Hepatocyte (in vitro differentiated cells): ENCODE measurements at regions not wholly inside any gene's neighbourhood (a gene's known extent, or its start where the extent isn't known, plus 50 kb on each side); places are given as distances from the start of the nearest gene placed in this dataset.

Experiments
- DNase-seq: peaks from one replicate; pipeline ENCODE4 v3.0.0-alpha.2; 2016; ENCODE audit warnings: low spot score
- H2AFZ ChIP-seq: fragments of 200-600 bp; sonication (generic); 2 replicates; pipeline ENCODE4 v1.6.0; 2016; ENCODE audit warnings: antibody characterized with exemption, mild to moderate bottlenecking
- H3K27ac ChIP-seq: fragments of 200-600 bp; sonication (generic); 2 replicates; pipeline ENCODE4 v1.5.1; 2016; ENCODE audit warnings: mild to moderate bottlenecking
- H3K27me3 ChIP-seq: fragments of 200-600 bp; sonication (generic); 2 replicates; pipeline ENCODE4 v1.6.1; 2016
- H3K36me3 ChIP-seq: fragments of 200-600 bp; sonication (generic); replicated peaks from 2 replicates; pipeline ENCODE4 v1.5.1; 2016; ENCODE audit warnings: low read depth; ENCODE audit not compliant: insufficient read depth
- H3K4me1 ChIP-seq: fragments of 200-600 bp; sonication (generic); 2 replicates; pipeline ENCODE4 v1.5.1; 2016; ENCODE audit warnings: mild to moderate bottlenecking, moderate library complexity; ENCODE audit not compliant: insufficient read depth
- H3K4me2 ChIP-seq: fragments of 200-600 bp; sonication (generic); 2 replicates; pipeline ENCODE4 v1.6.0; 2016
- H3K4me3 ChIP-seq: fragments of 200-600 bp; sonication (generic); 2 replicates; pipeline ENCODE4 v1.5.1; 2016; ENCODE audit warnings: mild to moderate bottlenecking
- H3K79me2 ChIP-seq: fragments of 200-600 bp; sonication (generic); 2 replicates; pipeline ENCODE4 v1.6.0; 2017; ENCODE audit warnings: mild to moderate bottlenecking
- H3K9me2 ChIP-seq: fragments of 200-600 bp; sonication (generic); replicated peaks from 2 replicates; pipeline ENCODE4 v1.6.0; 2017; ENCODE audit warnings: mild to moderate bottlenecking; ENCODE audit not compliant: insufficient read depth
- H3K9me3 ChIP-seq: fragments of 200-600 bp; sonication (generic); 2 replicates; pipeline ENCODE4 v1.5.1; 2016; ENCODE audit warnings: low read depth, mild to moderate bottlenecking
- H4K20me1 ChIP-seq: fragments of 200-600 bp; sonication (generic); 2 replicates; pipeline ENCODE4 v1.6.0; 2016; ENCODE audit warnings: mild to moderate bottlenecking; ENCODE audit not compliant: insufficient read depth, poor library complexity, severe bottlenecking
- CTCF ChIP-seq: fragments of 200-600 bp; sonication (generic); IDR thresholded peaks from 2 replicates; pipeline ENCODE4 v1.5.1; 2016; ENCODE audit warnings: antibody characterized with exemption, mild to moderate bottlenecking; ENCODE audit not compliant: poor library complexity
- EZH2 ChIP-seq: fragments of 200-600 bp; sonication (generic); IDR thresholded peaks from 2 replicates; pipeline ENCODE4 v1.6.1; 2016; ENCODE audit warnings: antibody characterized with exemption, mild to moderate bottlenecking, borderline replicate concordance
- EZH2phosphoT487 ChIP-seq: fragments of 200-600 bp; sonication (generic); IDR thresholded peaks from one replicate; pipeline ENCODE4 v1.6.1; 2018; ENCODE audit warnings: antibody characterized with exemption, mild to moderate bottlenecking, low read depth, moderate library complexity; ENCODE audit not compliant: unreplicated experiment, severe bottlenecking
- WGBS: methylation state at CpG from one replicate; pipeline ENCODE4 v1.1.6; 2016; ENCODE audit warnings: low lambda C conversion rate; ENCODE audit errors: missing lambda C conversion rate; 5-methylcytosine and 5-hydroxymethylcytosine counted together

- WGBS: 98% methylated on average over 3 of the region's 3 CpGs
- no peak overlapping the region for H3K4me3 ChIP-seq
- H2AFZ ChIP-seq: no peak overlapping the region
- H3K27ac ChIP-seq: no peak overlapping the region
- TF ChIP-seq EZH2phosphoT487 (no peak), CTCF (no peak), EZH2 (no peak)
- H3K79me2 ChIP-seq: no peaks in the 10 kb centered on the region
- no peak overlapping the region for H3K4me2 ChIP-seq
- no peaks in the 10 kb centered on the region for H3K9me2 ChIP-seq
- H3K4me1 ChIP-seq: no peaks in the 10 kb centered on the region
- H3K9me3 ChIP-seq: no peaks in the 10 kb centered on the region
- H3K27me3 ChIP-seq: no peaks in the 10 kb centered on the region
- no peak for DNase-seq
- no peaks in the 10 kb centered on the region for H4K20me1 ChIP-seq
- no peaks in the 10 kb centered on the region for H3K36me3 ChIP-seq
Measured at GRCh38 chr10:111429288-111430028, 352.6 kb downstream of the ADRA2A start.

- no peaks in the 10 kb centered on the region for H3K4me1 ChIP-seq
- no peak overlapping the region for H2AFZ ChIP-seq
- no peak overlapping the region for H3K27ac ChIP-seq
- no peaks in the 10 kb centered on the region for H3K9me2 ChIP-seq
- H3K4me3 ChIP-seq: no peak overlapping the region
- TF ChIP-seq CTCF: no peak
- TF ChIP-seq EZH2: no peak
- no peak for TF ChIP-seq EZH2phosphoT487
- no peak overlapping the region for H3K4me2 ChIP-seq
- no peaks in the 10 kb centered on the region for H4K20me1 ChIP-seq
- H3K9me3 ChIP-seq: no peaks in the 10 kb centered on the region
- no peaks in the 10 kb centered on the region for H3K79me2 ChIP-seq
- no peaks in the 10 kb centered on the region for H3K27me3 ChIP-seq
- no peaks in the 10 kb centered on the region for H3K36me3 ChIP-seq
- whole genome bisulfite sequencing: 79% methylated on average over 1 of the region's 1 CpG
- no peak for DNase-seq
Measured at GRCh38 chr10:111430070-111430469, 353.2 kb downstream of the ADRA2A start.

DNA sequence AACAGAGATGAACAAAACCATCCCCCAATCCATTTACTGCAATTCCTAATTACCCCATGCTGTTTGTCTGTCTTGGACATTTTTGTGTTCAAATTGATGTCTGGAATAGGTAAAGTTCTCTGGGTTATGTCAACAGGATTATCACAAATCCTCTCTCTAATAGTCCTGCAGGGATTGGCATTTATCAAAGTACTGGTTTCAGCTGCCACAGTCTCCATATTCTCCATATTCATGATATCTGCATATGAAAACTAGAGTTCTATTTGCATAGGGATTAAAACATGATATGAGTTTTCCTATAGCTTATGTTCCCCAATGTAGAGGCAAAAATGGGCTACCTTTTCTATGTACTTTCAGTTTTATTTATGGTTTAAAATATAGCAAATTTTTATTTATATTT is 355.8 kb downstream of the ADRA2A start:
- H3K36me3 ChIP-seq: no peaks in the 10 kb centered on the region
- H3K4me1 ChIP-seq: no peaks in the 10 kb centered on the region
- TF ChIP-seq CTCF (no peak), EZH2 (no peak), EZH2phosphoT487 (no peak)
- H2AFZ ChIP-seq: no peak overlapping the region
- H3K79me2 ChIP-seq: no peaks in the 10 kb centered on the region
- no peak for DNase-seq
- H3K4me3 ChIP-seq: no peak overlapping the region
- H3K27me3 ChIP-seq: no peaks in the 10 kb centered on the region
- H3K27ac ChIP-seq: no peak overlapping the region
- H4K20me1 ChIP-seq: no peaks in the 10 kb centered on the region
- H3K9me2 ChIP-seq: no peaks in the 10 kb centered on the region
- no peak overlapping the region for H3K4me2 ChIP-seq
- no peaks in the 10 kb centered on the region for H3K9me3 ChIP-seq

DNA sequence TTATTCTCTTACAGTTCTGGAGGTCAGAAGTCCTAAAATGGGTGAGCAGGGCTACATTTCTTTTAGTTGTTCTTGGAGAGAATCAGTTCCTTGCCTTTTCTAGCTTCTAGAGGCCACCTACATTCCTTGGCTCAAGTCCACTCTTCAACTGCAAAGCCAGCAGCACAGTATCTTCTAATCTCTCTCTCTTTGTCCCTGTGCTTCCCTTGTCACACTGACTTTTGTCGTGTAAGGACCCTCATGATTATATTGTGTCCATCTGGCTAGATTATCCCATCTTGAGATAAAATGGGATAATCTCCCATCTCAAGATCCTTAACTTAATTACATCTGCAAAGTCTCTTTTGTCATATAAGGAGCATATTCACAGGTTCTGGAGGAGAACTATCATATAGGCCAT is 359.0 kb downstream of the ADRA2A start:
- WGBS: 33% methylated on average over 1 of the region's 1 CpG
- H3K4me2 ChIP-seq: no peak overlapping the region
- no peaks in the 10 kb centered on the region for H3K79me2 ChIP-seq
- H3K27ac ChIP-seq: no peak overlapping the region
- DNase-seq: no peak
- H2AFZ ChIP-seq: no peak overlapping the region
- H3K9me2 ChIP-seq: no peaks in the 10 kb centered on the region
- H3K4me1 ChIP-seq: no peaks in the 10 kb centered on the region
- no peaks in the 10 kb centered on the region for H3K36me3 ChIP-seq
- no peak overlapping the region for H3K4me3 ChIP-seq
- no peaks in the 10 kb centered on the region for H3K9me3 ChIP-seq
- no peak for TF ChIP-seq EZH2
- TF ChIP-seq EZH2phosphoT487: no peak
- TF ChIP-seq CTCF: no peak
- H3K27me3 ChIP-seq: no peaks in the 10 kb centered on the region
- H4K20me1 ChIP-seq: no peaks in the 10 kb centered on the region
